ENCODE measurements at regions not wholly inside any gene's neighbourhood (a gene's known extent, or its start where the extent isn't known, plus 50 kb on each side); places are given as distances from the start of the nearest gene placed in this dataset.

- ChIA-PET POLR2A (no interaction called here), CTCF (interaction anchor here (0.5 kb wide), 1 partner anchor 8 kb away, joined by 3 read pairs; no protein-coding TSS in a partner anchor)
- Mint-ChIP-seq H3K27ac (no peak overlapping the region), H3K27me3 (ENCODE audit: low read depth) (no peaks in the 10 kb centered on the region; the same call in 1 of the 2 replicates), H3K4me1 (peaks cover 46% of the 10 kb centered on the region), H3K9me3 (no peaks in the 10 kb centered on the region), H3K4me3 (no peak overlapping the region), H3K36me3 (no peaks in the 10 kb centered on the region)
- no peak for DNase-seq (ENCODE audit: low spot score)
- ATAC-seq = no peak; the same call in 1 of the 2 replicates
- TF ChIP-seq ATF6 (CRISPR knock-in tag; IDR thresholded peaks at IDR 0.05) (no peak), ETV6 (CRISPR knock-in tag; IDR thresholded peaks at IDR 0.05) (no peak)
- TF ChIP-seq, protein P1, sequence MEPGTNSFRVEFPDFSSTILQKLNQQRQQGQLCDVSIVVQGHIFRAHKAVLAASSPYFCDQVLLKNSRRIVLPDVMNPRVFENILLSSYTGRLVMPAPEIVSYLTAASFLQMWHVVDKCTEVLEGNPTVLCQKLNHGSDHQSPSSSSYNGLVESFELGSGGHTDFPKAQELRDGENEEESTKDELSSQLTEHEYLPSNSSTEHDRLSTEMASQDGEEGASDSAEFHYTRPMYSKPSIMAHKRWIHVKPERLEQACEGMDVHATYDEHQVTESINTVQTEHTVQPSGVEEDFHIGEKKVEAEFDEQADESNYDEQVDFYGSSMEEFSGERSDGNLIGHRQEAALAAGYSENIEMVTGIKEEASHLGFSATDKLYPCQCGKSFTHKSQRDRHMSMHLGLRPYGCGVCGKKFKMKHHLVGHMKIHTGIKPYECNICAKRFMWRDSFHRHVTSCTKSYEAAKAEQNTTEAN (CRISPR knock-in tag; IDR thresholded peaks at IDR 0.05) = no peak
Observed at GRCh38 chr2:230657462-230657861, 55.2 kb upstream of the CAB39 start.

- Mint-ChIP-seq H3K4me1 (peaks cover 46% of the 10 kb centered on the region), H3K27me3 (ENCODE audit: low read depth) (no peaks in the 10 kb centered on the region; the same call in 1 of the 2 replicates), H3K27ac (no peak overlapping the region), H3K9me3 (no peaks in the 10 kb centered on the region), H3K4me3 (no peak overlapping the region), H3K36me3 (no peaks in the 10 kb centered on the region)
- ATAC-seq (no peak), DNase-seq (ENCODE audit: low spot score) (no peak)
- ChIA-PET CTCF (no interaction called here), POLR2A (no interaction called here)
- TF ChIP-seq MXD4 (CRISPR knock-in tag; IDR thresholded peaks at IDR 0.05; ENCODE audit: borderline replicate concordance) (no peak), TP53 (CRISPR knock-in tag; IDR thresholded peaks at IDR 0.05) (no peak), IRF1 (CRISPR knock-in tag; IDR thresholded peaks at IDR 0.05) (no peak), ZNF425 (CRISPR knock-in tag; conservative IDR thresholded peaks at IDR 0.05) (no peak), JAZF1 (CRISPR knock-in tag; IDR thresholded peaks at IDR 0.05) (no peak), ZSCAN18 (CRISPR knock-in tag; IDR thresholded peaks at IDR 0.05) (no peak), NFYB (CRISPR knock-in tag; conservative IDR thresholded peaks at IDR 0.05; ENCODE audit: low read depth) (no peak), ZNF317 (CRISPR knock-in tag; IDR thresholded peaks at IDR 0.05; ENCODE audit: borderline replicate concordance, low read depth) (no peak), CBFB (CRISPR knock-in tag; IDR thresholded peaks at IDR 0.05; ENCODE audit: low read depth) (no peak), ELF4 (CRISPR knock-in tag; IDR thresholded peaks at IDR 0.05; ENCODE audit: low read depth) (no peak), ZNF671 (CRISPR knock-in tag; IDR thresholded peaks at IDR 0.05) (no peak), ARID4B (CRISPR knock-in tag; IDR thresholded peaks at IDR 0.05; ENCODE audit: borderline replicate concordance) (no peak), NR2C2 (CRISPR knock-in tag; IDR thresholded peaks at IDR 0.05) (no peak), ERG (CRISPR knock-in tag; IDR thresholded peaks at IDR 0.05) (no peak)
- TF ChIP-seq, protein P2, sequence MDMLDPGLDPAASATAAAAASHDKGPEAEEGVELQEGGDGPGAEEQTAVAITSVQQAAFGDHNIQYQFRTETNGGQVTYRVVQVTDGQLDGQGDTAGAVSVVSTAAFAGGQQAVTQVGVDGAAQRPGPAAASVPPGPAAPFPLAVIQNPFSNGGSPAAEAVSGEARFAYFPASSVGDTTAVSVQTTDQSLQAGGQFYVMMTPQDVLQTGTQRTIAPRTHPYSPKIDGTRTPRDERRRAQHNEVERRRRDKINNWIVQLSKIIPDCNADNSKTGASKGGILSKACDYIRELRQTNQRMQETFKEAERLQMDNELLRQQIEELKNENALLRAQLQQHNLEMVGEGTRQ (CRISPR knock-in tag; IDR thresholded peaks at IDR 0.05) = no peak
- TF ChIP-seq, protein P3, sequence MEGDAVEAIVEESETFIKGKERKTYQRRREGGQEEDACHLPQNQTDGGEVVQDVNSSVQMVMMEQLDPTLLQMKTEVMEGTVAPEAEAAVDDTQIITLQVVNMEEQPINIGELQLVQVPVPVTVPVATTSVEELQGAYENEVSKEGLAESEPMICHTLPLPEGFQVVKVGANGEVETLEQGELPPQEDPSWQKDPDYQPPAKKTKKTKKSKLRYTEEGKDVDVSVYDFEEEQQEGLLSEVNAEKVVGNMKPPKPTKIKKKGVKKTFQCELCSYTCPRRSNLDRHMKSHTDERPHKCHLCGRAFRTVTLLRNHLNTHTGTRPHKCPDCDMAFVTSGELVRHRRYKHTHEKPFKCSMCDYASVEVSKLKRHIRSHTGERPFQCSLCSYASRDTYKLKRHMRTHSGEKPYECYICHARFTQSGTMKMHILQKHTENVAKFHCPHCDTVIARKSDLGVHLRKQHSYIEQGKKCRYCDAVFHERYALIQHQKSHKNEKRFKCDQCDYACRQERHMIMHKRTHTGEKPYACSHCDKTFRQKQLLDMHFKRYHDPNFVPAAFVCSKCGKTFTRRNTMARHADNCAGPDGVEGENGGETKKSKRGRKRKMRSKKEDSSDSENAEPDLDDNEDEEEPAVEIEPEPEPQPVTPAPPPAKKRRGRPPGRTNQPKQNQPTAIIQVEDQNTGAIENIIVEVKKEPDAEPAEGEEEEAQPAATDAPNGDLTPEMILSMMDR (IDR thresholded peaks at IDR 0.05) = no peak
Observed at GRCh38 chr2:230657906-230658305, 54.7 kb upstream of the CAB39 start.
